ENCODE measurements at regions not wholly inside any gene's neighbourhood (a gene's known extent, or its start where the extent isn't known, plus 50 kb on each side); places are given as distances from the start of the nearest gene placed in this dataset.

GRCh38 chr7:27359181-27360125 is 116.9 kb downstream of the EVX1 start:
- TF ChIP-seq POLR2A (IDR thresholded peaks at IDR 0.05) (no peak), EP300 (IDR thresholded peaks at IDR 0.05) (no peak)
- TF ChIP-seq, protein P1, sequence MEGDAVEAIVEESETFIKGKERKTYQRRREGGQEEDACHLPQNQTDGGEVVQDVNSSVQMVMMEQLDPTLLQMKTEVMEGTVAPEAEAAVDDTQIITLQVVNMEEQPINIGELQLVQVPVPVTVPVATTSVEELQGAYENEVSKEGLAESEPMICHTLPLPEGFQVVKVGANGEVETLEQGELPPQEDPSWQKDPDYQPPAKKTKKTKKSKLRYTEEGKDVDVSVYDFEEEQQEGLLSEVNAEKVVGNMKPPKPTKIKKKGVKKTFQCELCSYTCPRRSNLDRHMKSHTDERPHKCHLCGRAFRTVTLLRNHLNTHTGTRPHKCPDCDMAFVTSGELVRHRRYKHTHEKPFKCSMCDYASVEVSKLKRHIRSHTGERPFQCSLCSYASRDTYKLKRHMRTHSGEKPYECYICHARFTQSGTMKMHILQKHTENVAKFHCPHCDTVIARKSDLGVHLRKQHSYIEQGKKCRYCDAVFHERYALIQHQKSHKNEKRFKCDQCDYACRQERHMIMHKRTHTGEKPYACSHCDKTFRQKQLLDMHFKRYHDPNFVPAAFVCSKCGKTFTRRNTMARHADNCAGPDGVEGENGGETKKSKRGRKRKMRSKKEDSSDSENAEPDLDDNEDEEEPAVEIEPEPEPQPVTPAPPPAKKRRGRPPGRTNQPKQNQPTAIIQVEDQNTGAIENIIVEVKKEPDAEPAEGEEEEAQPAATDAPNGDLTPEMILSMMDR (IDR thresholded peaks at IDR 0.05), result no peak

Data from upper lobe of left lung (tissue), 4 donors.